NCI-H2081 treated with DMSO at 0.1 percent for 48 hours (cell line): ENCODE measurements at regions not wholly inside any gene's neighbourhood (a gene's known extent, or its start where the extent isn't known, plus 50 kb on each side); places are given as distances from the start of the nearest gene placed in this dataset.
A peak's percentile ranks its signal among the peaks of the same experiment; 100 is the strongest.
"Not testable (repeated sequence)": the region's sequence is repeated elsewhere in the genome, so short reads cannot be mapped to it uniquely, and the experiment has no call there.

Source experiments
- DNase-seq: peaks from one replicate; lab custom pipeline; 2025; lab: John Stamatoyannopoulos, UW

GRCh38 chr13:107819071-107819470, 396.3 kb downstream of the LIG4 start:
- no peak for DNase-seq

- DNase-seq = no peak
These were observed 397.6 kb downstream of the LIG4 start for GRCh38 chr13:107817647-107818287.

GRCh38 chr13:107812014-107812412, 403.3 kb downstream of the LIG4 start:
- no peak for DNase-seq

- no peak for DNase-seq
These were observed 403.9 kb downstream of the LIG4 start for GRCh38 chr13:107811233-107812013.

- DNase-seq = no peak
These were observed 406.2 kb downstream of the LIG4 start for GRCh38 chr13:107809125-107809524.

GRCh38 chr13:107808389-107808788, 406.9 kb downstream of the LIG4 start:
- DNase-seq = no peak

GRCh38 chr13:107807306-107808073, 407.8 kb downstream of the LIG4 start:
- DNase-seq = peak; percentile 82

- no peak for DNase-seq
These were observed 408.6 kb downstream of the LIG4 start for GRCh38 chr13:107806726-107807125.

GRCh38 chr13:107803822-107804495, 411.4 kb downstream of the LIG4 start:
- DNase-seq = no peak

- DNase-seq = no peak
These were observed 413.7 kb downstream of the LIG4 start for GRCh38 chr13:107801621-107802020.

GRCh38 chr13:107799001-107799400, 416.3 kb downstream of the LIG4 start:
- no peak for DNase-seq

- no peak for DNase-seq
These were observed 424.9 kb downstream of the LIG4 start for GRCh38 chr13:107790397-107790796.

- no peak for DNase-seq
These were observed 426.7 kb downstream of the LIG4 start for GRCh38 chr13:107788464-107789165.

- not testable (repeated sequence) for DNase-seq
These were observed 432.7 kb downstream of the LIG4 start for GRCh38 chr13:107782646-107783045.

- DNase-seq = no peak
These were observed 437.2 kb downstream of the LIG4 start for GRCh38 chr13:107778094-107778493.

GRCh38 chr13:107770541-107770940, 444.8 kb downstream of the LIG4 start:
- DNase-seq = no peak

- peak; percentile 53 for DNase-seq
These were observed 448.2 kb downstream of the LIG4 start for GRCh38 chr13:107767119-107767518.

GRCh38 chr13:107765724-107766401, 449.5 kb downstream of the LIG4 start:
- peak; percentile 92 for DNase-seq

- no peak for DNase-seq
These were observed 451.3 kb downstream of the LIG4 start for GRCh38 chr13:107764046-107764445.

- DNase-seq = no peak
These were observed 461.6 kb downstream of the LIG4 start for GRCh38 chr13:107753748-107754147.

- DNase-seq = no peak
These were observed 462.0 kb downstream of the LIG4 start for GRCh38 chr13:107753291-107753690.
